Ishikawa (cell line): ENCODE measurements at regions not wholly inside any gene's neighbourhood (a gene's known extent, or its start where the extent isn't known, plus 50 kb on each side); places are given as distances from the start of the nearest gene placed in this dataset.

Source experiments
- CEBPB ChIP-seq: IDR thresholded peaks from 2 replicates; pipeline ENCODE4 v1.6.1; 2012
- EGR1 ChIP-seq: IDR thresholded peaks from 2 replicates; pipeline ENCODE4 v1.6.1; 2012
- EP300 ChIP-seq: IDR thresholded peaks from 2 replicates; pipeline ENCODE4 v1.6.1; 2012; ENCODE audit warnings: borderline replicate concordance
- FOXM1 ChIP-seq: IDR thresholded peaks from 2 replicates; pipeline ENCODE4 v1.6.1; 2012; ENCODE audit warnings: low read depth, borderline replicate concordance
- MAX ChIP-seq: IDR thresholded peaks from 2 replicates; pipeline ENCODE4 v1.6.1; 2012
- REST ChIP-seq: IDR thresholded peaks from 2 replicates; pipeline ENCODE4 v1.6.1; 2012; ENCODE audit warnings: low read depth, mild to moderate bottlenecking
- TAF1 ChIP-seq: IDR thresholded peaks from 2 replicates; pipeline ENCODE4 v1.6.1; 2012; ENCODE audit warnings: low read depth, mild to moderate bottlenecking
- TEAD4 ChIP-seq: IDR thresholded peaks from 2 replicates; pipeline ENCODE4 v1.6.1; 2012
- USF1 ChIP-seq: IDR thresholded peaks from 2 replicates; pipeline ENCODE4 v1.6.1; 2012
- YY1 ChIP-seq: IDR thresholded peaks from 2 replicates; pipeline ENCODE4 v1.6.1; 2012; ENCODE audit warnings: low read depth

- TF ChIP-seq TAF1 (no peak), TEAD4 (no peak), REST (no peak), YY1 (no peak), CEBPB (no peak), EP300 (no peak), FOXM1 (no peak), MAX (no peak), EGR1 (no peak), USF1 (no peak)
Measured at GRCh38 chr4:83810428-83810827, 274.5 kb downstream of the GPAT3 start.
